ENCODE measurements at regions not wholly inside any gene's neighbourhood (a gene's known extent, or its start where the extent isn't known, plus 50 kb on each side); places are given as distances from the start of the nearest gene placed in this dataset.

DNA sequence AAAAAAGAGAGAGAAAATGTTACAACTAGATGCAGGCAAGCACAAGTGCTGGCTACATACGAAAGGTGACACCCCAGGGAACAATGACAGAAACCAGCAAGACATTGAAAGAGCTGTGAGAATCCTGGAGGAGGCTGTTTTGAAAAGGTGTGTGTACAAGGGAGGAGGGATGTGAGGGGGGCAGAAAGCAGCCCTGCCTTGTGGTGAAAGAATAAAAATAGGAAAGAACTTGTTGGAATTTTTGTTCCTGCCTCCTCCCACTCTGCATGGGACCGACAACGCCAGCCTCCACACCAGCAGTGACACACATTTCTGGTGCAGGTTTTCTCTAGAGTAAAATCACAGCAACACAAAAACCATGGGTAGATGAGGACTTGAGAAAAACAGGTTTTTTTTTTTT, 1258.6 kb downstream of the PCDH9 start:
- H3K4me2 ChIP-seq (ENCODE audit: low read depth, low read length, poor library complexity, severe bottlenecking) = no peak overlapping the region
- no peaks in the 10 kb centered on the region for H3F3A ChIP-seq (ENCODE audit: insufficient read depth)
- peak overlapping the region; percentile 61 for H2AFZ ChIP-seq (ENCODE audit: low read depth, low read length, severe bottlenecking)
- H3K36me3 ChIP-seq (ENCODE audit: low read length) = no peaks in the 10 kb centered on the region
- no peaks in the 10 kb centered on the region for H3K27me3 ChIP-seq (ENCODE audit: low read length)
- TF ChIP-seq, protein P1, sequence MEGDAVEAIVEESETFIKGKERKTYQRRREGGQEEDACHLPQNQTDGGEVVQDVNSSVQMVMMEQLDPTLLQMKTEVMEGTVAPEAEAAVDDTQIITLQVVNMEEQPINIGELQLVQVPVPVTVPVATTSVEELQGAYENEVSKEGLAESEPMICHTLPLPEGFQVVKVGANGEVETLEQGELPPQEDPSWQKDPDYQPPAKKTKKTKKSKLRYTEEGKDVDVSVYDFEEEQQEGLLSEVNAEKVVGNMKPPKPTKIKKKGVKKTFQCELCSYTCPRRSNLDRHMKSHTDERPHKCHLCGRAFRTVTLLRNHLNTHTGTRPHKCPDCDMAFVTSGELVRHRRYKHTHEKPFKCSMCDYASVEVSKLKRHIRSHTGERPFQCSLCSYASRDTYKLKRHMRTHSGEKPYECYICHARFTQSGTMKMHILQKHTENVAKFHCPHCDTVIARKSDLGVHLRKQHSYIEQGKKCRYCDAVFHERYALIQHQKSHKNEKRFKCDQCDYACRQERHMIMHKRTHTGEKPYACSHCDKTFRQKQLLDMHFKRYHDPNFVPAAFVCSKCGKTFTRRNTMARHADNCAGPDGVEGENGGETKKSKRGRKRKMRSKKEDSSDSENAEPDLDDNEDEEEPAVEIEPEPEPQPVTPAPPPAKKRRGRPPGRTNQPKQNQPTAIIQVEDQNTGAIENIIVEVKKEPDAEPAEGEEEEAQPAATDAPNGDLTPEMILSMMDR (IDR thresholded peaks at IDR 0.05; ENCODE audit: insufficient read depth, low read length, poor library complexity, severe bottlenecking) = no peak
- no peak for TF ChIP-seq EZH2phosphoT487 (conservative IDR thresholded peaks at IDR 0.05; ENCODE audit: low read length)
- H4K20me1 ChIP-seq (ENCODE audit: low read depth, low read length) = no peaks in the 10 kb centered on the region
- no peaks in the 10 kb centered on the region for H3K9me2 ChIP-seq (replicated peaks; ENCODE audit: insufficient read depth, low read length)
- no peak overlapping the region for H3K27ac ChIP-seq (ENCODE audit: low read depth, low read length)
- no peak overlapping the region for H3K4me3 ChIP-seq (ENCODE audit: insufficient read depth, low read length, poor library complexity, severe bottlenecking)
- no peaks in the 10 kb centered on the region for H3K79me2 ChIP-seq (ENCODE audit: insufficient read depth, low read length)
- peaks cover 9% of the 10 kb centered on the region; the same call in 1 of the 2 replicates for H3K9me3 ChIP-seq (ENCODE audit: insufficient read depth, low read length)
- no peak overlapping the region for H3K9ac ChIP-seq (ENCODE audit: low read length)

DNA sequence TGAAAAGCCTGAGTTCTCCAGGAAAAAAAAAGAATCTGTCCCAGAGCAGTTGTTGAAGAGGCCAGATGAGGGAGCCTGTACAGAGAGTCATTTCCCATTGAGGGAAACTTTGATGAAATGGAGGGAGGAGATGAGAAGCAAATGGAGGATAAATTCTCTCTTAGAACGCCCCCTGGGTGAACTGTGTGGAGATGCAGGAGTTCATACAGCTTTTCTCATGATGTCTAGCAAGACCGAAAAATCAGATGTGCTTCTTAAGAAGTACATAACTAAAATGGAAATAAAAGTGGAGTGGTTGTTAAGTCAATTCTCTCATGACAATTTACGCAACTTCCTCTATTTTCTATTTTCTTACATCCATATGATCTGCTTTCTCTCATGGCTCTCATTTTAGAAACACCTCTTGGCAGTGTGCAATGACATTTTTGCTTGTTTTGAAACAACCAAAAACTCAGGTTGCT, 1263.1 kb downstream of the PCDH9 start:
- Histone ChIP-seq H3K4me2 (ENCODE audit: low read depth, low read length, poor library complexity, severe bottlenecking) (no peak overlapping the region), H3K9ac (ENCODE audit: low read length) (no peak overlapping the region), H3K9me2 (replicated peaks; ENCODE audit: insufficient read depth, low read length) (no peaks in the 10 kb centered on the region), H3K27ac (ENCODE audit: low read depth, low read length) (no peak overlapping the region), H4K20me1 (ENCODE audit: low read depth, low read length) (no peaks in the 10 kb centered on the region), H3K4me3 (ENCODE audit: insufficient read depth, low read length, poor library complexity, severe bottlenecking) (no peak overlapping the region), H3K9me3 (ENCODE audit: insufficient read depth, low read length) (no peaks in the 10 kb centered on the region), H2AFZ (ENCODE audit: low read depth, low read length, severe bottlenecking) (peak overlapping the region; percentile 83), H3K27me3 (ENCODE audit: low read length) (no peaks in the 10 kb centered on the region), H3K79me2 (ENCODE audit: insufficient read depth, low read length) (no peaks in the 10 kb centered on the region), H3F3A (ENCODE audit: insufficient read depth) (0 out of 2 replicates have a peak, but pooled peaks cover 2% of the 10 kb centered on the region), H3K36me3 (ENCODE audit: low read length) (no peaks in the 10 kb centered on the region)
- TF ChIP-seq EZH2phosphoT487 (conservative IDR thresholded peaks at IDR 0.05; ENCODE audit: low read length) = no peak
- TF ChIP-seq, protein P1 (IDR thresholded peaks at IDR 0.05; ENCODE audit: insufficient read depth, low read length, poor library complexity, severe bottlenecking) = peak; percentile 34

DNA sequence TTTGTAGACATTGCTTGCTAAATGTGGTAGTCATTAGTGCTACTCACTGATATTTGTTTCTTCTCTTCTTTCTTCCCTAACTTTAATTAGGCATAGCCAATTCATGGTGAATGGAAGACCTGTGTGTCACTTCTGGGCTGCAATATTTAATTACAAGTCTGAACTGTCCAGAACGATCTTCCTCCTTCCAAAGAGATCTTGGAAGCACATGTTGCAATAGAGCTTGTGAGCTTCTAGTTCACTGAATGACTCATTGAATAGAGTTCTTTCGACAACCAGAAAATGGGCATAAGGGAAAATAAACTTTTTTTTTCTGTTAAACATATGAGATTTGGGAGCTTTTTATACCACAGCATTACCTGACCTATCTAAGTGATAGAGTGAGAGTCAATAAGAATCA, 1264.6 kb downstream of the PCDH9 start:
- Histone ChIP-seq H4K20me1 (ENCODE audit: low read depth, low read length) (no peaks in the 10 kb centered on the region), H3K36me3 (ENCODE audit: low read length) (no peaks in the 10 kb centered on the region), H3K79me2 (ENCODE audit: insufficient read depth, low read length) (no peaks in the 10 kb centered on the region), H3K4me2 (ENCODE audit: low read depth, low read length, poor library complexity, severe bottlenecking) (no peak overlapping the region), H2AFZ (ENCODE audit: low read depth, low read length, severe bottlenecking) (peak overlapping the region; percentile 77), H3K4me3 (ENCODE audit: insufficient read depth, low read length, poor library complexity, severe bottlenecking) (no peak overlapping the region), H3K9me2 (replicated peaks; ENCODE audit: insufficient read depth, low read length) (no peaks in the 10 kb centered on the region), H3K9ac (ENCODE audit: low read length) (no peak overlapping the region), H3K27ac (ENCODE audit: low read depth, low read length) (no peak overlapping the region), H3K27me3 (ENCODE audit: low read length) (no peaks in the 10 kb centered on the region), H3K9me3 (ENCODE audit: insufficient read depth, low read length) (no peaks in the 10 kb centered on the region), H3F3A (ENCODE audit: insufficient read depth) (0 out of 2 replicates have a peak, but pooled peaks cover 2% of the 10 kb centered on the region)
- TF ChIP-seq EZH2phosphoT487 (conservative IDR thresholded peaks at IDR 0.05; ENCODE audit: low read length) = no peak
- TF ChIP-seq, protein P1 (IDR thresholded peaks at IDR 0.05; ENCODE audit: insufficient read depth, low read length, poor library complexity, severe bottlenecking) = no peak

Measured in SU-DHL-6 (cell line).